Activated CD8-positive, alpha-beta memory T cell treated with anti-CD3 and anti-CD28 coated beads for 4 hours (primary cell): ENCODE measurements at regions not wholly inside any gene's neighbourhood (a gene's known extent, or its start where the extent isn't known, plus 50 kb on each side); places are given as distances from the start of the nearest gene placed in this dataset.
"Not testable (repeated sequence)": the region's sequence is repeated elsewhere in the genome, so short reads cannot be mapped to it uniquely, and the experiment has no call there.

Experiments
- DNase-seq, 2 donors: peaks; one replicate each; pipeline ENCODE4 v3.0.0-alpha.2; 2020; ENCODE audit warnings: low read depth in 2 of 2

DNA sequence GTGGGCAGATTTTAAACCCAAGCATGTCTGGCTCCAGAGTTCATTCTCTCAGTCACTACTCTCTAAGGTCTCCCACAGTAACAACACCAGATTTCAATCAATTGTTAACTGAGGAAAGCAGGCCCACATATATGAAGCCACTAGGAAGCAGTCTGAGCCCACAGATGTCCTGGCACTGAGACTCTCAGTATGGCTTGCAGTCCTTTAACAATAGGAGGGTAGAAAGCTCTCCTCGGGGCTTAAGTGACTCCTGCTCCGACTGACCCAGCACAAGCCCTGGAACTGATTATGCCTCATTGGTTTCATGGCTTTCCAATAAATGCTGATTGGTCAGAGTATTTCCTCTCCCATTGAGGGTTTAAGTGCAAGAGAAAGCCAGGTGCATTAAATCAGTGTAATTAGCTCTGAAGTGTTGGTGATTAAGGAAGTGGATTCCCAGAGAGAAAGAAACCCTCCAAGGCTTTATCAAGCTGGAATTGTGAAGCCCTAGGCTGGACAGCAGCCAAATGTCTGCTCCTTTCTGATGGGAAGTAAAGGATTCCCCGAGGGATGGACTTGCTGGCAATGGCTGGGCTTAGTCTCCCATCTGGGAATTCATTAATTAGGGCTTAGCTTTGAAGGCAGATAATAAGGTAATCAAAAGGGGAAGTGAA lies 76.6 kb upstream of the PROKR2 start:
- no peak for DNase-seq

DNA sequence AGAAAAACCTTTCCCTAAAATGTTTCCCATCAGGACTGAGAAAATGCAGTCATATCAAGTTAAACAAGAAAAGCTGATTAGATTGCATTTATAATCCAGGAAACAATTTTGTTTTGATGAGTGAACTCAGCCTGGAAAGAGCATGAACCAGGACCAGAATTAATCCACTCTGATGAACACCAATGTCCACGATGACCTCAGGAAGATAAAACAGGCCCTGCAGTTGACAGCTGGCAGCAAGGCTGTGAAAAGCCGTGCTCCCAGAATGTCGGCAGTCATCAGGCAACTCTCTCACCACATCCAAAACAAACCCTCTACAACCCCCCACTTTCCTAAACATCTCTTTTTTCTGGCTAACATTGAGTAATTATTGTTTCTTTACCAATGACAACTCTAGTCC lies 74.0 kb upstream of the PROKR2 start:
- DNase-seq: no peak

DNA sequence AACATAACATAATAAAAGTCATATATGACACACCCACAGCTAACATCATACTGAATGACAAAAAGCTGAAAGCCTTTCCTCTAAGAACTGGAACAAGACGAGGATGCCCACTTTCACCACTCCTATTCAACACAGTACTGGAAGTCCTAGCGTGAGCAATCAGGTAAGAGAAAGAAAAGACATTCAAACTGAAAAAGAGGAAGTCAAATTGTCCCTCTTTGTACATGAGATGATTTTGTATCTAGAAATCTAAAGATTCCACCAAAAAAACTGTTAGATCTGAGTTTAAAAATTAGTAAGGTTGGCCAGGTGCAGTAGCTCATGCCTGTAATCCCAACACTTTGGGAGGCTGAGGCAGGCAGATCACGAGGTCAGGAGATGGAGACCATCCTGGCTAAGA lies 70.1 kb upstream of the PROKR2 start:
- DNase-seq: not testable (repeated sequence)

DNA sequence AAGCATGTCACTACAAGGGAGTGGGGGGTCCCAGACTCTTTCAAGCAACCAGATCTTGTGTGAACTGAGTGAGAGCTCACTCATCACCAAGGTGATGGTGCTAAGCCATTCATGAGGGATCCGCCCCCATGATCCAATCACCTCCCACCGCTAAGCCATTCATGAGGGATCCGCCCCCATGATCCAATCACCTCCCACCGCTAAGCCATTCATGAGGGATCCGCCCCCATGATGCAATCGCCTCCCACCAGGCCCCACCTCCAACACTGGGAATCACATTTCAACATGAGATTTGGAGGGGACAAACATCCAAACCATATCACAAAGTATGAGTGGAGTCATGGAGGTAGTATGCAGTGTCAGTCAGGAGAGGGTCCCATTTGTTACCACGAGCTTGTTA lies 64.8 kb upstream of the PROKR2 start:
- not testable (repeated sequence) for DNase-seq

DNA sequence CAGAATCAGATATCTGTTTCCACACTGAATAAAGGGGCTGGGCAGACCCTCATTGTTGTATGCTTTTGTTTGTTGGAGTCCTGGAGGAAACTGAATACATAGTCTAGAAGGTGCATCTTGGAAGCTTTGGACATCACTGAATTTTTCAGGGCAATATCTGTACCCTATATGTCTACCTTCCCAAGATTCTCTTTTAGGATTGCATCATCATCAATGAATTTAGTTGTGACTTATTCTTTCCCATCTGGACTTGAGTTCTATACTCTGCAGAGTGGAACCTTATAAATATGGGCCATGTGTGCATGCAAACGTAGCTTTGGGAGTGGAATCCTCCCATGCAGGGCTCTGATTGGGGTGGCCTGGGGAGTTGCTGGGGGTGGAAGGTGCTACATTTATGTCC lies 60.7 kb upstream of the PROKR2 start:
- no peak for DNase-seq

DNA sequence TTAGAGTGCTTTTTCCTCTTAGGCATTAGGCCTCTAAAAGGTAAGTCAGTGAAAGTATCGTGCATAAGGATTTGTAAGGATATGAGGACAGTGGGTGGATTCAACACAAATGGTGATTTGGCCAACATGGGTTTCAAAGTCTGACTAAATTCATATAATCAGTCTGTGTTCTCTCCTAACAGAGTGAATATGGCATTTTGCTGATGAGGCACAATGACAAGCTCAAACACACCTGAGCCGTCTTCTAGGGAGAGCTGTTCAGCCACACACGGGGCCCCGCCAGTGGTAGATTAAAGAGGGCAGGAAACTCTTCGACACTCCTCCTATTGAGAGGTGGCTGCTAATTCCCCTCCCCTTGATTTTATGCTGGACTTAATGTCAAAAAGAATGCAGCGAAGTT lies 59.5 kb upstream of the PROKR2 start:
- DNase-seq: no peak

DNA sequence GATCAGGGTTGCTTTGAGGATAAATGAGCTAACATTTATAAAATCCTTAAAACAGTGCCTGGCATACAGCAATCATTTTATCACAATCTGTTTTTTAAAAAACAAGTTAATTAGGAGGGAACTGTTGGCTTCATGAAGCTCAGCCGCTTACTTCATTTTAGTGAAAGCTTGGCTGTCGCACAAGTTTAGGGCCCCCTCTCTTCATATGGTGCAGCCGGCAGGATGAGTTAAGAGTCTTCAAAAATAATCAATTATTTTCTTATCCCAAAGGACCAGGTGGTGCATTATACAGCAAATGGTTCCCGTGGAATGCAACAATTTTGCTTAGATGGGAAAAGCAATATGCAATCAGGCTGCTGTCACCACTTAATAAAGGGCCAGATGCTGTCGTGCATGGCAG lies 57.4 kb upstream of the PROKR2 start:
- DNase-seq: no peak

DNA sequence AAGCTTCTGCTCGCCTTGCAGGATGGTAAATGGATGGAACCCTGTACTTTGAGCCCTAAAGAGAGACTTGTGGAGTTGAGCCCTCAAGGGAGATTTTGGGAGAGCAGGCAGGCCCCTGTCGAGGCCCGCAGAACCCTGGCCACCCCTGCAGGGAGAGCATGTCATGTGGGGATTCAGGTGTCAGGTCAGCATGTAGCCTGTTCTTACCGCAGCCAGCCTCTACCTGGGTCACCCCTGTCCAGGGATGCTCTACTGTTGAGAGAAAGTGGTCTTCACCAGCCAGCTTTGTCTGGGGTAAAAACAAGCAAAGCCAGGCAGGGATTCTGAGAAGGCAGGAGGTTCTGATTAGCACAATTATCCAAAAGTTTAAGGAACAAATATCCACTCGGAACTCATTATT lies 55.6 kb upstream of the PROKR2 start:
- DNase-seq: no peak

DNA sequence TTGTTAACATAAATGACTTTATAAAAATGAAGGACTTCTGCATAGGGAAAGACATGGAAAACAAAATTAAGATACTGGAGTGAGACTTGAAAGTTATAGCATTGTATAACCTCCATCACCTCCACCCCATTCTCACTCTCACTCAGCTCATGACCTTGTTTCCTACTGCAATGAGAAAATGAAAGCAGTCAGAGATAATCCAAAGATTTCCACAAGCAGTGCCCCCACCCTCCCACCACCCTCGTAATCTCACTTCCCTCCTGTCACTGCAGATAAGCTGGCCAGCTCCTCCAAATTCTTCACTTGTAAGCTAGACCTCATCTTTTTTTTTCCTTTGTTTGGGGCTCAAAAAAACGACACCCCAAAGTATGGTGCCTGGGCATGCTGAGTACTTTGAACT lies 52.9 kb upstream of the PROKR2 start:
- no peak for DNase-seq
